ENCODE measurements at regions not wholly inside any gene's neighbourhood (a gene's known extent, or its start where the extent isn't known, plus 50 kb on each side); places are given as distances from the start of the nearest gene placed in this dataset.

DNA sequence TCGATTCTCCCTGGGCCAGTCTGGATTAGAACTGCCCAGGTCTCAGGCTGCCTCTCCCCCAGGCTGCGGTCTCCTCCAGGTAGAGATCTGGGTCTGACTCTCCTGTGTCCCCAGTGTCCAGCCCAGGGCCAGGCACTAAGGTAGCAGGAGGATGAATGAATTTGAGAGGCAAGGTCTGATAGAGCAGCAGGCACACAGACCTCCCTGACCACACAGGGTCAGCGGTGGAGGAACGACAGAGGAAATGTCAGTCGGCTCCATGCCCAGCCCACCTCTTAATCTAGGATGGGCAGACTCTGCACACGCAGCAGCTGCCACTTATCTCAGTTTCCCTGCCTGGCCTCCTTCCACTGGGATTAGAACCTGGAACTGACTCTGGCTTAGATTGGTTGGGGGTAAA lies 272.7 kb upstream of the MVB12B start:
- TF ChIP-seq, protein P1, sequence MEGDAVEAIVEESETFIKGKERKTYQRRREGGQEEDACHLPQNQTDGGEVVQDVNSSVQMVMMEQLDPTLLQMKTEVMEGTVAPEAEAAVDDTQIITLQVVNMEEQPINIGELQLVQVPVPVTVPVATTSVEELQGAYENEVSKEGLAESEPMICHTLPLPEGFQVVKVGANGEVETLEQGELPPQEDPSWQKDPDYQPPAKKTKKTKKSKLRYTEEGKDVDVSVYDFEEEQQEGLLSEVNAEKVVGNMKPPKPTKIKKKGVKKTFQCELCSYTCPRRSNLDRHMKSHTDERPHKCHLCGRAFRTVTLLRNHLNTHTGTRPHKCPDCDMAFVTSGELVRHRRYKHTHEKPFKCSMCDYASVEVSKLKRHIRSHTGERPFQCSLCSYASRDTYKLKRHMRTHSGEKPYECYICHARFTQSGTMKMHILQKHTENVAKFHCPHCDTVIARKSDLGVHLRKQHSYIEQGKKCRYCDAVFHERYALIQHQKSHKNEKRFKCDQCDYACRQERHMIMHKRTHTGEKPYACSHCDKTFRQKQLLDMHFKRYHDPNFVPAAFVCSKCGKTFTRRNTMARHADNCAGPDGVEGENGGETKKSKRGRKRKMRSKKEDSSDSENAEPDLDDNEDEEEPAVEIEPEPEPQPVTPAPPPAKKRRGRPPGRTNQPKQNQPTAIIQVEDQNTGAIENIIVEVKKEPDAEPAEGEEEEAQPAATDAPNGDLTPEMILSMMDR (conservative IDR thresholded peaks at IDR 0.05) = no peak
- no peak for TF ChIP-seq ZFX (IDR thresholded peaks at IDR 0.05)

All from C4-2B (cell line).